ACC112 (cell line): ENCODE measurements at regions not wholly inside any gene's neighbourhood (a gene's known extent, or its start where the extent isn't known, plus 50 kb on each side); places are given as distances from the start of the nearest gene placed in this dataset.

ENCODE experiments used
- H2AFZ ChIP-seq: fragments of 200-600 bp; sonication (generic); one replicate; pipeline ENCODE4 v1.6.0; 2017; ENCODE audit warnings: antibody characterized with exemption, low read length; ENCODE audit not compliant: unreplicated experiment
- H3K27ac ChIP-seq: fragments of 200-600 bp; sonication (generic); 2 replicates; pipeline ENCODE4 v1.5.1; 2014; ENCODE audit warnings: low read depth, mild to moderate bottlenecking, antibody characterized with exemption, low read length, moderate library complexity
- H3K27me3 ChIP-seq: fragments of 200-600 bp; sonication (generic); 2 replicates; pipeline ENCODE4 v1.6.1; 2014; ENCODE audit warnings: mild to moderate bottlenecking, antibody characterized with exemption, low read length, moderate library complexity, mixed read lengths; ENCODE audit not compliant: insufficient read depth
- H3K36me3 ChIP-seq: fragments of 200-600 bp; sonication (generic); 2 replicates; pipeline ENCODE4 v1.6.1; 2016; ENCODE audit warnings: mild to moderate bottlenecking, antibody characterized with exemption, low read length, moderate library complexity, mixed read lengths; ENCODE audit not compliant: insufficient read depth
- H3K4me1 ChIP-seq: fragments of 200-600 bp; sonication (generic); one replicate; pipeline ENCODE4 v1.6.1; 2016; ENCODE audit warnings: low read length, mixed read lengths; ENCODE audit not compliant: insufficient read depth, unreplicated experiment, control insufficient read depth
- H3K4me3 ChIP-seq: fragments of 200-600 bp; sonication (generic); 2 replicates; pipeline ENCODE4 v1.5.1; 2014; ENCODE audit warnings: mild to moderate bottlenecking, low read depth, low read length
- H3K79me2 ChIP-seq: fragments of 200-600 bp; sonication (generic); one replicate; pipeline ENCODE4 v1.6.0; 2016; ENCODE audit warnings: low read length; ENCODE audit not compliant: control insufficient read depth, unreplicated experiment, insufficient read depth

DNA sequence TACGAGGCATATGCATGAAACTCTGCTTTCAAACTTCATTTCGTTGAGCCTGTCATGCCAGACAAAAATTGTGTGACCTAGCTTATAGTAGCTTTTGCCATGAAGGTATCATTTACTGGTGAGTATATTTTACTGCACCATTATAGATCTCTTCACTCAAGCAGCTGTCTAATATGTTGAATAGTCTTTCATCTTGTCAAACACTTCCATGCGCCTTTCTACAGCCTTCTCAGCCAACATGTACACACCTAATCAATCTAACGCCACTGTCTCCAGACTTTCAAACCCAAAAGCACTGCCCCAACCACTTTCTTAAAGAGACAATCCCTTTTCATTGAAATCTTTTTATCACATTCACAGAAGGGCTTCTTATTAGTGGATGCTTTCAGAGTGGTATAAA is 757.4 kb downstream of the VRK1 start:
- Histone ChIP-seq H3K4me3 (no peak overlapping the region), H3K36me3 (no peaks in the 10 kb centered on the region), H3K27me3 (no peaks in the 10 kb centered on the region)

DNA sequence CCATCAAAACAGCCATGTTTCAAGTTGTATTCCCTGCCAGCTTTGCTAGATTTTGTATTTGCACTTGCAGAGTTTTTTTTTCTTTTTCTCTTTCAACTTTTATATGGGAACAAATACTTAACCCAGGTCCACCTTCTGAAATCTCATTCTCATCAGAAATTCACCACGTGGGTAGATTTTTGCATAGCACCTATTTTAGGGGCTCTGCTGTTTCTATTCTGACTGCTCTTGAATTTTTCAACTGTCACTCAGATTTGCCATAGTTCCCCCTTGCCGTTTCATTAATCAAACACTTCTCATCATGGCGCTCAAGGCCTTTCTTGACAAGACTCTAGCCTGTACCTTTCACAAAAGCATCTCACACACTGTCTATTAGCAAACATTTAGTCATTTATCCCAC is 767.2 kb downstream of the VRK1 start:
- Histone ChIP-seq H3K27ac (no peak overlapping the region), H3K4me3 (no peak overlapping the region), H3K4me1 (no peaks in the 10 kb centered on the region), H3K27me3 (no peaks in the 10 kb centered on the region), H3K36me3 (no peaks in the 10 kb centered on the region), H3K79me2 (no peaks in the 10 kb centered on the region), H2AFZ (no peak overlapping the region)

More for the DNA sequence above, 757.4 kb downstream of the VRK1 start:
- no peak overlapping the region for H3K27ac ChIP-seq
- H3K4me1 ChIP-seq = no peaks in the 10 kb centered on the region
- H3K79me2 ChIP-seq = no peaks in the 10 kb centered on the region
- H2AFZ ChIP-seq = no peak overlapping the region

DNA sequence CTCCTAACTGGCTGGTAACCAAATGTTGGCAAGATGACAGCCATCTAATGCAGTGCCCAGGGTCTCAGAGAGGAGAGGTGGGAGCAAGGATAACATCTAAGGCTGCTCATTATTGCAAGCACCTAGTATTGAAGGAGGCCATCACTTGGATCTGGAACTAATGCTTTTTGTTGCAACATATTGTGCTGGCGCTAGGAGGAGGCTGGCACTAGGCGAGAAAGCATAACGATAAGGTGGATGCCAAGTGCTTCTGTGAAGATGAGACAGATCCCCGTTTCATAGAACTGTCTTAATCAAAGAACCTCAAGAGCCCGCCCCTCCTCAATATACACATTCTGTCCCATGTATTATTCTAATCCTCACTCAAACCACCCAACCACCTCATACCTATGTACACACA is 774.0 kb downstream of the VRK1 start:
- no peaks in the 10 kb centered on the region for H3K79me2 ChIP-seq
- H2AFZ ChIP-seq = no peak overlapping the region
- no peaks in the 10 kb centered on the region for H3K36me3 ChIP-seq
- H3K4me3 ChIP-seq = no peak overlapping the region
- no peaks in the 10 kb centered on the region for H3K4me1 ChIP-seq
- H3K27ac ChIP-seq = no peak overlapping the region
- H3K27me3 ChIP-seq = no peaks in the 10 kb centered on the region

DNA sequence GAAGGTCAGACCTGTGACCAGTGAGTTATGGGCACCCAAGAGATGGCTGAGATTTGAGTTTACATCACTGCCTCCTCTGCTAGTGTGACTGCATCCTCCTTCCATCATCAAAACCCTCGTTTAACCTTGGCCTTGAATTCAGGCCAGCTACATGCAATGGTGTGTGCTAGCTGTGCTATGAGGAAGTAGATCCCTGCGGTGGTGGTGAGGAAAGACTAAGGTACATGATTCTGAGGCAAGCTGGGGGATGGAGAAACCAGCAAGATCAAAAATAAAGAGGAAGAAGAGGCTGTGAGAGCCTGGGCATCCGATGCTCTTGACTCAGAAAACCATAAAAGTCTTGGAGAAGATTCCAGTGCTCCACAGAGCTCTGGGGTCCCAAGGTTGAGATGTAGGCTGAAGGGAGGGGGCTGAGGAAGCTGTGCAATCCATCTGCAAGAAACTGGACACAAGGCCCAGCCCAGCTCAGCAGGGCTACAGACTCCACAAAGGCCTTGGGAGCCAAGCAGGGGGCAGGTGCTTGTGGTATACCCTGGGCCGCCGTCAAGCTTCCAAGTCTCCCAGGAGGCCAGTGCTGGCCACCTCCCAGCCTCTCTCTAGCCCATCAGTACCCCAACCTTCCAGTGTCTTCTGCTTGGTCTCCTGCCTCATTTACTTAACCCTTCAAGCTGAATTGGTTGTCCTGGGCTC is 774.8 kb downstream of the VRK1 start:
- no peaks in the 10 kb centered on the region for H3K36me3 ChIP-seq
- no peak overlapping the region for H3K27ac ChIP-seq
- no peak overlapping the region for H2AFZ ChIP-seq
- H3K79me2 ChIP-seq = no peaks in the 10 kb centered on the region
- H3K27me3 ChIP-seq = no peaks in the 10 kb centered on the region
- no peak overlapping the region for H3K4me3 ChIP-seq
- no peaks in the 10 kb centered on the region for H3K4me1 ChIP-seq

DNA sequence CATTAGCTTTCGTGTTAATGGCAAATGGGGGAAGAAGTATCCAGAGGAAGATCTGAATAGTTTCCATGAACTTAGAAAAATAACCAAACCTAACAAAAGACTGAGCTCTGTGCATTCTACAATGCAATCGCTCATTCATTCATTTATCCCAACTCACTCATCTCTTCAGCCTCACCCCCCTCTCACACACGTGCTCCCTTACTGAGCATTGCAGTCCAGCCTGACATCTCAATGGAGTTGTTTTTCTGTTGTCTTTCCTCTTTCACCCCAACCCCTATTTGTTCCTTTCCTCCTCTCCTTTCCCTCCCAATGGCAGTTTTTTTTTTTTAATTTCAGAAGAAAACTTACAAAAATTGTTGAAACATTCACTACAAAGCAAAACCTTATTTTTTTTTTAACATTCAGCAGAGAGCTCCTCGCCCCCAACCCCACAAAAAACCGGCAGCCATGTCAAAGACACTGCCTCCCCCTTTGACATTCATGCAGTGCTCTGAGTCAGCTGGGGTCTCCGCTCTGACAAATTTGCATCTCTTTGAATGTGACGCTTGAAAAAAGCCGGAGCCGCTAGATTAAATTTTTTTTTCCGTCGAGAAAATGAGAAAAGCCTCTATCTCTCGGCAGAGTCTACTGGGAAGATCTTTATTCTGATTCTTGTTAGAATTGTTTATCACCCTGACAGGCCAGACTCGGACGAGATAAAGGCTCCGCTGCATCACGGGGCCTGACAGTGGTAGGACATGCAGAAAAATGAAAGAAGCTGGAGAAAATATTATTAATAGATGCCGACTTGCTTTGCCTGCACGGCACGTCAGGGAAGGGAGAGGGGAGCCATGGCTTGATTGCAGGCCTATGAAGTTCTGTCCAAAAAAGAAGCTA is 775.6 kb downstream of the VRK1 start:
- no peak overlapping the region for H2AFZ ChIP-seq
- no peaks in the 10 kb centered on the region for H3K4me1 ChIP-seq
- no peaks in the 10 kb centered on the region for H3K79me2 ChIP-seq
- no peak overlapping the region for H3K4me3 ChIP-seq
- H3K36me3 ChIP-seq = no peaks in the 10 kb centered on the region
- H3K27me3 ChIP-seq = no peaks in the 10 kb centered on the region
- no peak overlapping the region for H3K27ac ChIP-seq

DNA sequence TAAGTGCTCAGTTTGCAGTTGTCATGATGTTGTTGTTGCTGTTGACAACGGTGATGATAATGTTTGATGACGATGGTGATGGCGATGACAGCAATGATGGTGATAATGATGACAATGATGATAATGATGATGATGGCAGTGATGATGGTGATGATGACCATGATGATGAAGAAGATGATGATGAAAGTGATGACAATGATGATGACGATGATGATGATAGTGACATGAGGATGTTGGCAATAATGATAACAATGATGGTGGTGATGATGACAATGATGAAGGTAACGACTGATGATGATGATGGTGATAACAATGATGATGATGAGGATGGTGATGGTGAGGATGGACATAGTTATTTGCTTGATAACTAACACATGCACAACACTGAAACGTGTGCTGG is 778.5 kb downstream of the VRK1 start:
- H3K4me3 ChIP-seq = no peak overlapping the region
- H3K79me2 ChIP-seq = no peaks in the 10 kb centered on the region
- no peak overlapping the region for H3K27ac ChIP-seq
- H3K4me1 ChIP-seq = no peaks in the 10 kb centered on the region
- no peak overlapping the region for H2AFZ ChIP-seq
- no peaks in the 10 kb centered on the region for H3K36me3 ChIP-seq
- H3K27me3 ChIP-seq = no peaks in the 10 kb centered on the region

DNA sequence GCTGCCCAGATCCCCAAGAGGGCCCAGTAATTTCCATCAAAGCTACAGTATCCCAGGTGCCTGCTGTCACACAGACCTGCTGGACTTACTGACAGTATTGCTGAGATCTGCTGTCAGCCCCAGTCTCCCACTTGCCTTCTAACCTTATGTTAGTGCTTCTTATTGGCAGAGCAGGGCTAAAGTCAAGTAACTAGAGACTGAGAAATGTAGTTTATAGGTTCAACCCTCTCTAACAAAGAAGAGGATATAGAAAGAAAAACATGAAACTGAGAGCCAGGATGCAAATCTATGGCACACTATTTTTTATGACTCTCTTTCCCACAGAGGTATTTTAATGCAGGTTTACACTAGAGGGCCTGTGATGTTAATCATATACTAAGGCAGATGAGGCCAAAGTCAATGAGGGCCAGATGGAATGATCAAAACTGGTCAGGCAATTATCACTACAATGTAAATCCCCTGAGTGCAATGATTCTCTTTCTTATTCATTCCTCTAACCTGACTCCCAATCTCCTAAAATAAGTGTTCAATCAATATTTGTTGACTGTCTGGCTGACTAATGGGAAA is 781.9 kb downstream of the VRK1 start:
- no peak overlapping the region for H3K27ac ChIP-seq
- no peaks in the 10 kb centered on the region for H3K36me3 ChIP-seq
- H2AFZ ChIP-seq = no peak overlapping the region
- H3K79me2 ChIP-seq = no peaks in the 10 kb centered on the region
- H3K4me3 ChIP-seq = no peak overlapping the region
- H3K27me3 ChIP-seq = no peaks in the 10 kb centered on the region
- no peaks in the 10 kb centered on the region for H3K4me1 ChIP-seq

DNA sequence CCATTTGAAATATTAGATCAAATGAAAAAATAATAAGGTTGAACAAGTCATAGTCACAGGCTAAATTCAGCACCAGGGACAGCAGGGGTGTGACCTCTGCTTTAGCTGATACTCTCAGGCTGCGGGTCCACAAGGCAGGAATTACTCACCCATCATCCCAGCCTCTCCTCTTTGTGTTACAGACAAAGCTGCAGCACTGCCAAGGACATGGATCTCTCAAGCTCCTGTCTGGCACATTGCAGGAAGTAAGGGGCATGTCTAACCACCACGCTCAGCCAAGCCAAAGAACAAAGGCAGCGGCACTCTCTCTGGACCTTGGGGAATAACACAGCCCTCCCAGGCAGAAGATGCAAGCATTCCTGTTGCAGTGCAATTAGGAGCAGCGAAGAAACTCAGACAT is 783.8 kb downstream of the VRK1 start:
- no peak overlapping the region for H3K4me3 ChIP-seq
- H3K27ac ChIP-seq = no peak overlapping the region
- H3K79me2 ChIP-seq = no peaks in the 10 kb centered on the region
- H3K36me3 ChIP-seq = no peaks in the 10 kb centered on the region
- H3K27me3 ChIP-seq = no peaks in the 10 kb centered on the region
- no peak overlapping the region for H2AFZ ChIP-seq
- no peaks in the 10 kb centered on the region for H3K4me1 ChIP-seq

DNA sequence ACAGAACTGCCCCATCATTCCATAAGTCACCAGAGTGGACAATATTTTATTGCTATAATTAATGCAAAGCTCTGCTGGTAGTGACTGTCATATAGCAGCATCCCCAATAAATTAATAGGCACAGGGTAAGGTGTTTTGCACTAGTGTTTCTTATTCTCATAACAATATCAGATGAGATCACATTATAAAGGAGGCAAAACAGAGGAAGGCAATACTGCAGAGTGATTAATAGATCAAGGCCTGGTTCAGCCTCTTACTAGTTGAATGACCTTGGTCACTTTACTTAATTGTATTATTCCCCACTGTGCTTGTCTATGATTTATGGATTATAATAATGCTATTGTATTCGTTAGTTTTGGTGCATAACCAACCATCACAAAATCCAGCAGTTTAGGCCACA is 784.8 kb downstream of the VRK1 start:
- no peak overlapping the region for H3K27ac ChIP-seq
- no peaks in the 10 kb centered on the region for H3K27me3 ChIP-seq
- no peaks in the 10 kb centered on the region for H3K36me3 ChIP-seq
- no peak overlapping the region for H2AFZ ChIP-seq
- no peaks in the 10 kb centered on the region for H3K4me1 ChIP-seq
- H3K4me3 ChIP-seq = no peak overlapping the region
- no peaks in the 10 kb centered on the region for H3K79me2 ChIP-seq

DNA sequence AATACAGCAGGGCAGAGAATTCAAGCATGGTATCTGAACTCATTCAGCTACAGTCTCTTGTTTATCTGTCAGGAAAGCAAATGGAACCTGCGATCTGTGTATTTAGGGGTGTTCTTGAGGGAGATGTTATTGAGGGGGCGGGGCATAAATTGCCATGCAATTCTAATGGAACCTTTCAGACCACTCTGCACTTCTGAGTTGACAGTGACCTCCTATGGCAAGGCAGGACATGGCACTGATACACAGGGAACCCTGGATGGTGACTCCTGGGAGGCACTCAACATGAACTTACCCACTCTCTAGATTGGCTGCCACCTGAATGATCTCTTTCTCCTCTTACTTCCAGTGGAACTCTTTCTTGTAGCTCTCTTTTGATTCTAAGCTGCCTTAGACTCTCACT is 787.3 kb downstream of the VRK1 start:
- Histone ChIP-seq H3K36me3 (no peaks in the 10 kb centered on the region), H3K27ac (no peak overlapping the region), H3K4me3 (no peak overlapping the region), H3K79me2 (no peaks in the 10 kb centered on the region), H3K27me3 (no peaks in the 10 kb centered on the region), H3K4me1 (no peaks in the 10 kb centered on the region), H2AFZ (no peak overlapping the region)
